ENCODE measurements at regions not wholly inside any gene's neighbourhood (a gene's known extent, or its start where the extent isn't known, plus 50 kb on each side); places are given as distances from the start of the nearest gene placed in this dataset.
"Not testable (repeated sequence)": the region's sequence is repeated elsewhere in the genome, so short reads cannot be mapped to it uniquely, and the experiment has no call there.

DNA sequence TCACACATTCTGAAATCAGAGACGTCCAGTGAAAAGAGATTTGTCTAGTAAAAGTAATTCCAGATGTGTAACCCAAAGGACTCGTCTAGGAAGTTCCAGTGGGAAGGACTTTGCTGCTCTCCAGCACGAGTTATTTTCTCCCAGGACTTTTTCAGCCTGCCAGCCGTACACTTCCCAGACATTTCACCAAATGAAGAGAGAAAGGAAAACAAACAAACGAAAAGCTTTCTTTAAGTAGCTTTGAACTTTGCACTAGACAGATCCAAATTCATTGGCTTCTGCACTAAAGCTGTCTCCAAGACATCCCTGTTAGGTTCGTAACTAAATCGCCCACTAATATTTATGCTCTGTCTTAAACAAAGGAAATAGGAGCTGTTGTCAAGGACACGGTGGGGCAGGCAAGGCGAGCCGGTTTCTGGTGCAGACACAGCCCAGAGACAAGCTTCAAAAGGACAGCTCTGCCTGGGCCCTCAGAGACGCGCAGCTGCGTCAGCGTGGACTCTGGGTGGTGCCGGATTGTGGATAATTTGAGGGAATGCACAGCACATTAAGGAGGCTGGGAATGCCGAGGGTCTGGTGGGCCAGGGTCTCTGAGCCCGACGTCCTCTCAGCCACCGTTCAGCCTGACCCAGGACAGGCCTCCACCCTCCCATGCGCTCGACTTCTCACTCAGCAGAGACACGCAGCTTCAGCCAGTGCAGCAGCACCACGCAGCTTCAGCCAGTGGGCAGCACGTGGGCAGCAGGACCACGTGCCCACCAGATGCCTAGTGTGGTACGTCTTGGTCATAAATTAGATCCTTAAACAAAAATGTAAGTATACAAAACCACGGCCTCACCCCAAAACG is 64.1 kb upstream of the INSIG1 start:
- H3K4me3 ChIP-seq (ENCODE audit: low read length), result no peak overlapping the region
- TF ChIP-seq, protein P1, sequence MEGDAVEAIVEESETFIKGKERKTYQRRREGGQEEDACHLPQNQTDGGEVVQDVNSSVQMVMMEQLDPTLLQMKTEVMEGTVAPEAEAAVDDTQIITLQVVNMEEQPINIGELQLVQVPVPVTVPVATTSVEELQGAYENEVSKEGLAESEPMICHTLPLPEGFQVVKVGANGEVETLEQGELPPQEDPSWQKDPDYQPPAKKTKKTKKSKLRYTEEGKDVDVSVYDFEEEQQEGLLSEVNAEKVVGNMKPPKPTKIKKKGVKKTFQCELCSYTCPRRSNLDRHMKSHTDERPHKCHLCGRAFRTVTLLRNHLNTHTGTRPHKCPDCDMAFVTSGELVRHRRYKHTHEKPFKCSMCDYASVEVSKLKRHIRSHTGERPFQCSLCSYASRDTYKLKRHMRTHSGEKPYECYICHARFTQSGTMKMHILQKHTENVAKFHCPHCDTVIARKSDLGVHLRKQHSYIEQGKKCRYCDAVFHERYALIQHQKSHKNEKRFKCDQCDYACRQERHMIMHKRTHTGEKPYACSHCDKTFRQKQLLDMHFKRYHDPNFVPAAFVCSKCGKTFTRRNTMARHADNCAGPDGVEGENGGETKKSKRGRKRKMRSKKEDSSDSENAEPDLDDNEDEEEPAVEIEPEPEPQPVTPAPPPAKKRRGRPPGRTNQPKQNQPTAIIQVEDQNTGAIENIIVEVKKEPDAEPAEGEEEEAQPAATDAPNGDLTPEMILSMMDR (IDR thresholded peaks at IDR 0.05; ENCODE audit: insufficient read depth, low read depth, low read length, missing control alignments), result no peak

DNA sequence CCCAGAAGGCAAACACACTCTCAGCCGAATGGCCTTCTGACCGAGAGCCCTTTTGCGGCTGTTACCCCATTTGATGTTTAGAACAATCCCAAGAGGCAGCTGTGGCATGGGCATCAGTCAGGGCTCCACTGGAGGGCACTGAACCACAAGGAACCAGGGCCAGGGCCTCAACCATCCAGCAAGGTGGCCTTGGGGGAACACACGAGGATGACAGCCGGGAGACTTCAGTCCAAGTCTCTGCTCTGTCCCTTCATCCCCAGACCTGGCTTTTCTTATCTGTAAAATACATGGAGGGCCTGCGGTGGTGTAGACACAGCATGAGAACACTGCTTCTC is 63.6 kb upstream of the INSIG1 start:
- TF ChIP-seq, protein P1 (IDR thresholded peaks at IDR 0.05; ENCODE audit: insufficient read depth, low read depth, low read length, missing control alignments), result no peak
- DNase-seq (ENCODE audit: low read depth), result no peak
- no peak overlapping the region for H3K4me3 ChIP-seq (ENCODE audit: low read length)

More for the DNA sequence above, 64.1 kb upstream of the INSIG1 start:
- DNase-seq (ENCODE audit: low read depth), result no peak

DNA sequence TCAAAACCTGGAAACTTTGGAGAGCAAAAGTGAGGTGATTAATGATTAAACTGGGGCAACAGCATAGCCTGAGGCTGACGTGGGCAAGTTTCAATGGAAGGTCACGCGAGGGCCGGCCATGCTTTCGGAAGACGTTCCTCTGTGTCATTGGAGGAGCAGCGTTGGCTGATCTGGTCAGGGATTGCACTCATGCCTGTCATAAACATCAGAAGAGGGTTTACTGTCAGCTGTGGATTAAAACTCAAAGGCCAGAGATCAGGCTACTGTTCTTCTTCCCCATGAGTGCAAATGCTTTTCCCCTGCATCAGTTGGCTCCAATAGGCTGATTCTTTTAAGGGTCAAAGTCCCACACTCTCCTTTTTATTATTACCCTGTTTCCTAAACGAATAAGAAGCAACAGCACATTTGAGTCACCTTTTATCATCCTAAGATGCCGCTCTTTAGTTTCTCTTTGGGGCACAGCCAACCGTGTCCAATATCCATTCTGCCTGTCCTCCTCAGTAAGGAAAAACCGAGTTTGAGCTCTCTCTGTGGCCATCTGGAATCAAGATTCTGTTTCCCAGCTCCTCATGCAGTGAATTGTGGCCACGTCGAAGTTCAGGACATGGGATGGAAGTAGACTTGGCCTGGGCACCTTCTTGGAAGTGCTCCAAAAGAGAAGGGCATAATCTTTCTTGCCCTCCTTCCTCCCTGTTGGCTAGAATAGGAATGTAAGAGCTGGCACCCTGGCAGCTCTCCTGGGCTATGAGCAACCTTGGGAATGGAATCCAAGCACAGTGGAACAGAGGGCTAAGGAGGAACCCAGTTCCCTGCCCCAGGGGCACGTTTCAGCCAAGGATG is 62.5 kb upstream of the INSIG1 start:
- no peak overlapping the region for H3K4me3 ChIP-seq (ENCODE audit: low read length)
- TF ChIP-seq, protein P1 (IDR thresholded peaks at IDR 0.05; ENCODE audit: insufficient read depth, low read depth, low read length, missing control alignments), result no peak
- no peak for DNase-seq (ENCODE audit: low read depth)

DNA sequence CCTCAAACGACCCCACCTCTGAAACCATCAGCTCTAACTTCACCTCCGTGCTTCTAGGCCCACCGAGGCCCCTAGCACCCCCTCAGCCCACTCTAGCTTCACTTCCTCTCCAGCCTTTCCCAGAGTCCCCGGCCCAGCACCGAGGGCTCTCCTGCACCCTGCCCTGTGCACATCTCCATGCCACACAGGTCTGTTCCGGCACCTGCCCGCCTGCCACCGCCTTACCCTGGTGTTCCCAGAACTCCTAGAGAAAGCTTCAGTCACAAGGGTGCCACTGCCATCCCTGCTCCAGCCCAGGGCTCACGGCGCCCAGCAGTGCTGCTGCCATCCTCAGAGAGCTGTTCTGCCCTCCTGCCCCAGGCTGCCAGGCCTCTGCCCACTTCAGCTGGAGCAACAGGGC is 61.3 kb upstream of the INSIG1 start:
- TF ChIP-seq, protein P1 (IDR thresholded peaks at IDR 0.05; ENCODE audit: insufficient read depth, low read depth, low read length, missing control alignments), result no peak
- H3K4me3 ChIP-seq (ENCODE audit: low read length), result no peak overlapping the region
- DNase-seq (ENCODE audit: low read depth), result no peak

DNA sequence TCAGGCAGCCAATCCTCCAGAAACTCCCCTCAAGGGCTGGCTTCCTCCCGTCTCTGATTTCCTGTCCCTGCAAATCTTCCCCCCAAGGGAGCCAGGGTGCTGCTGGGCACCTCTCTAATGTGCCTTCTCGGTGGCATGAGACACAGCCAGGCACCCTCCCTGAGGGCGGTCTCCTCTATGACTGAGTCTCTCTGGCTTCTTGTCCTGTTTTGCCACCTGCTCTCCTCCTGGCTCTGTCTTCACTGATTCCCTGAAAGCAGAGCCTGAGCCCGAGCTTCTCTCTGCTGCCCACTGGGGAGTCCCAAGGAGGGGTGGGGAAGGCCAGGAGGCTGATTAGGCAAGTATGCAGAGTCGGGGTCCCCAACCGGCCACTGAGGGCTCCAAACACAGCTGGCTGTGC is 60.4 kb upstream of the INSIG1 start:
- TF ChIP-seq, protein P1 (IDR thresholded peaks at IDR 0.05; ENCODE audit: insufficient read depth, low read depth, low read length, missing control alignments), result no peak
- DNase-seq (ENCODE audit: low read depth), result no peak
- H3K4me3 ChIP-seq (ENCODE audit: low read length), result no peak overlapping the region

DNA sequence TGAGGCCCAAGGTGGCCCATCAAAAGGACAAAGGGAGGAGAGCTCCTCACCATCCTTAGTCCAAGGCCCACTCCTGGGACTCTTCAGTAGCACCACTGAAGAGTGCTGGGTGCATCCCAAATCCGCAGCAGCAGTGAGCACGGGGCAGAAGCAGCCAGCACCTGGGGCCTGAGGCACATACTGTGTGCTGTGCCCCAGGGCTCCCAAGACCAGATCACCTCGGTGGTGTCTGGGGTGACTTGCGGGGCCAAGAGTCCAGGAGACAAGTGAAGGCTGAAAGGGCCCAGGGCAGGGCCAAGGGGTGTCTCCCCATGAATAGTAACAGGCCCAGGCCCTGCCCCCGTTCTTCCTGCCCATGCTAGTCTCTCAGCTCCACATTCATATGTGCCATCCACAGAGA is 59.9 kb upstream of the INSIG1 start:
- no peak for DNase-seq (ENCODE audit: low read depth)
- TF ChIP-seq, protein P1 (IDR thresholded peaks at IDR 0.05; ENCODE audit: insufficient read depth, low read depth, low read length, missing control alignments), result no peak

DNA sequence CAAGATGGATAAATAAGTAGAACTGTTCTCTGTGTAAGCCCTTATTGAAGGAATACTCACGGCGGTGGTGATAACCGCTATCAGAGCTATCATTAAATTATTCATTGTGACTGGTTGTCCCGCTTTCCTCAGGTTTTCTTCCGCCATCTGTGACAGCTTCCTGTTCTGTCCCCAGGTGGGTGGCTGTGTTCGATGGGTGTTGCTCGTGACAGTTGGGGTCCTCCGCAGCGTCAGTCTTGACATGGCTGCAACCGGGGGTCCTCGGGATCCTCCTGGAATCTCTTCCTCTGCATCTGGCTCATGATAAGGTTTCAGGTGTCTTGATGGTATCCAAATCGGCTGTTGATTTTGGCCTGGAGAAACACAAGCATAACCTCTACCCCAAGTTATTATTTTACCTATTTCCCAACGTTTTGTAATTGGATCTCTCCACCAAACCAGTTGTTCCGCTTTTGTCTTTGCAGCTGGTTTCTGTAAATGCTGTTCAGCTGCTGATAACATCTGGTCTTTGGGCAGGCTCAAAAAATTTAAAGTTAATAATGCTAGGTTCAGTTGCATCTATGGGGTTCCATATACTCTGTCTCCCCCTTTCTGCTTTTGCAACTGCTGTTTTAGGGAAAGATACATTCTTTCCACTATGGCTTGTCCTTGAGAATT is 58.1 kb upstream of the INSIG1 start:
- H3K4me3 ChIP-seq (ENCODE audit: low read length), result not testable (repeated sequence)
- peak; percentile 55 for DNase-seq (ENCODE audit: low read depth)

More for the DNA sequence above, 59.9 kb upstream of the INSIG1 start:
- no peak overlapping the region for H3K4me3 ChIP-seq (ENCODE audit: low read length)
